ENCODE measurements at regions not wholly inside any gene's neighbourhood (a gene's known extent, or its start where the extent isn't known, plus 50 kb on each side); places are given as distances from the start of the nearest gene placed in this dataset.

- no peak for DNase-seq (ENCODE audit: low read depth)
- H3K27me3 ChIP-seq (ENCODE audit: control insufficient read depth, insufficient read depth, low read length) = no peaks in the 10 kb centered on the region
- H3K36me3 ChIP-seq (ENCODE audit: control insufficient read depth, insufficient read depth, low read length) = no peaks in the 10 kb centered on the region
- TF ChIP-seq, protein P1, sequence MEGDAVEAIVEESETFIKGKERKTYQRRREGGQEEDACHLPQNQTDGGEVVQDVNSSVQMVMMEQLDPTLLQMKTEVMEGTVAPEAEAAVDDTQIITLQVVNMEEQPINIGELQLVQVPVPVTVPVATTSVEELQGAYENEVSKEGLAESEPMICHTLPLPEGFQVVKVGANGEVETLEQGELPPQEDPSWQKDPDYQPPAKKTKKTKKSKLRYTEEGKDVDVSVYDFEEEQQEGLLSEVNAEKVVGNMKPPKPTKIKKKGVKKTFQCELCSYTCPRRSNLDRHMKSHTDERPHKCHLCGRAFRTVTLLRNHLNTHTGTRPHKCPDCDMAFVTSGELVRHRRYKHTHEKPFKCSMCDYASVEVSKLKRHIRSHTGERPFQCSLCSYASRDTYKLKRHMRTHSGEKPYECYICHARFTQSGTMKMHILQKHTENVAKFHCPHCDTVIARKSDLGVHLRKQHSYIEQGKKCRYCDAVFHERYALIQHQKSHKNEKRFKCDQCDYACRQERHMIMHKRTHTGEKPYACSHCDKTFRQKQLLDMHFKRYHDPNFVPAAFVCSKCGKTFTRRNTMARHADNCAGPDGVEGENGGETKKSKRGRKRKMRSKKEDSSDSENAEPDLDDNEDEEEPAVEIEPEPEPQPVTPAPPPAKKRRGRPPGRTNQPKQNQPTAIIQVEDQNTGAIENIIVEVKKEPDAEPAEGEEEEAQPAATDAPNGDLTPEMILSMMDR (IDR thresholded peaks at IDR 0.05; ENCODE audit: insufficient read depth, low read length, poor library complexity, severe bottlenecking) = no peak
- no peak overlapping the region for H3K4me3 ChIP-seq (ENCODE audit: low read depth, low read length)
Observed at GRCh38 chr14:87679866-87680265, 313.1 kb downstream of the GALC start.

DNA sequence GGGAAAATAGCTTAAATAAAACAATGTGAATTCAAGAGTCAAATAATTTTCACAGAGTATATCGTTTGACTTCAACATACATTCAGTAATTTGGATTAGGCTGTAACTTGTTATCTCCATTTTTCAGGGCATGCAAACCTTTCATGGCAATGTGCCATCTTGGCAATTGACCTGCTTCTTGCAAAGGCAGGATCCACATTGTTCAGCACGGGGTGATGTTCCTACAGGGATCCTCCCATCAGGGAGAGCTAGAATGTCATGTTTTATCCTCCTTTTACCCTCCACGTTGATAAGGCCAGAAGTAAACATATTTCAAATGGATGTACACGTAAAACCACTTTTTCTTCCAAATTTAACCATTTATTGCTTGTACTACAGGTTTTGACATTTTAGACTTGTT, 314.4 kb downstream of the GALC start:
- H3K27me3 ChIP-seq (ENCODE audit: control insufficient read depth, insufficient read depth, low read length) = no peaks in the 10 kb centered on the region
- H3K4me3 ChIP-seq (ENCODE audit: low read depth, low read length) = no peak overlapping the region
- DNase-seq (ENCODE audit: low read depth) = no peak
- TF ChIP-seq, protein P1 (IDR thresholded peaks at IDR 0.05; ENCODE audit: insufficient read depth, low read length, poor library complexity, severe bottlenecking) = no peak
- H3K36me3 ChIP-seq (ENCODE audit: control insufficient read depth, insufficient read depth, low read length) = no peaks in the 10 kb centered on the region

- Histone ChIP-seq H3K4me3 (ENCODE audit: low read depth, low read length) (no peak overlapping the region), H3K36me3 (ENCODE audit: control insufficient read depth, insufficient read depth, low read length) (no peaks in the 10 kb centered on the region), H3K27me3 (ENCODE audit: control insufficient read depth, insufficient read depth, low read length) (no peaks in the 10 kb centered on the region)
- no peak for DNase-seq (ENCODE audit: low read depth)
- TF ChIP-seq, protein P1 (IDR thresholded peaks at IDR 0.05; ENCODE audit: insufficient read depth, low read length, poor library complexity, severe bottlenecking) = no peak
Observed at GRCh38 chr14:87676814-87677437, 316.1 kb downstream of the GALC start.

DNA sequence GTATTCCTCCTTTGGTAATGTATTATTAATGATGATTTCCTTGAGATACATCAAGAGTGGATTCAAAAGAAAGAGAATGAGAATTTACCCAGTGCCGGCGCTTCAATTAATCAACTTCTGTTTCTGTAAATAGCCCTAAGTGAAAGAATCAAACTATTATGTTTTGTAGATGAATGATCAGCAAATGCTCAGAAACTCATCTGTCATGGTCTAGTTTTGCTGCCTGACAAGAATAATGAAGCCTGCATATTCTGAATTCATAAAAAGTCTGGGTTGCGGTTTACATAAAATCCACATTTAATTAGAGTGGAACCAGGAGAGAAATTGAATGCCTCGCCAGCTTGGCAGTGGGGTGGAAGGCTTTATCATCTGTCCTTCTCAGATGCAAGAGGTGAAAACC, 325.3 kb downstream of the GALC start:
- H3K36me3 ChIP-seq (ENCODE audit: control insufficient read depth, insufficient read depth, low read length) = no peaks in the 10 kb centered on the region
- no peaks in the 10 kb centered on the region for H3K27me3 ChIP-seq (ENCODE audit: control insufficient read depth, insufficient read depth, low read length)
- TF ChIP-seq, protein P1 (IDR thresholded peaks at IDR 0.05; ENCODE audit: insufficient read depth, low read length, poor library complexity, severe bottlenecking) = no peak
- H3K4me3 ChIP-seq (ENCODE audit: low read depth, low read length) = no peak overlapping the region
- DNase-seq (ENCODE audit: low read depth) = no peak

GRCh38 chr14:87656315-87656714, 336.7 kb downstream of the GALC start:
- Histone ChIP-seq H3K36me3 (ENCODE audit: control insufficient read depth, insufficient read depth, low read length) (no peaks in the 10 kb centered on the region), H3K4me3 (ENCODE audit: low read depth, low read length) (no peak overlapping the region), H3K27me3 (ENCODE audit: control insufficient read depth, insufficient read depth, low read length) (no peaks in the 10 kb centered on the region)
- no peak for DNase-seq (ENCODE audit: low read depth)
- TF ChIP-seq, protein P1 (IDR thresholded peaks at IDR 0.05; ENCODE audit: insufficient read depth, low read length, poor library complexity, severe bottlenecking) = no peak

- no peak for DNase-seq (ENCODE audit: low read depth)
- Histone ChIP-seq H3K36me3 (ENCODE audit: control insufficient read depth, insufficient read depth, low read length) (no peaks in the 10 kb centered on the region), H3K27me3 (ENCODE audit: control insufficient read depth, insufficient read depth, low read length) (no peaks in the 10 kb centered on the region), H3K4me3 (ENCODE audit: low read depth, low read length) (no peak overlapping the region)
- TF ChIP-seq, protein P1 (IDR thresholded peaks at IDR 0.05; ENCODE audit: insufficient read depth, low read length, poor library complexity, severe bottlenecking) = no peak
Observed at GRCh38 chr14:87652278-87652677, 340.7 kb downstream of the GALC start.

Measured in kidney epithelial cell (primary cell).